T-helper 1 cell treated with Interleukin-12 subunit alpha and Interleukin-12 subunit beta and Interleukin-4 antibody, amounts not matched to agents 30 ng/mL and 1 ng/mL, for 36 hours (primary cell): ENCODE measurements at regions not wholly inside any gene's neighbourhood (a gene's known extent, or its start where the extent isn't known, plus 50 kb on each side); places are given as distances from the start of the nearest gene placed in this dataset.

Source experiments
- intact Hi-C: fragments of 100-400 bp; cut with micrococcal nuclease; formaldehyde crosslinking; loops from one replicate; pipeline ENCODE4 v1.15.1; 2024

- intact Hi-C loops, result no loop called here
These were observed 74.4 kb upstream of the SCN7A start for GRCh38 chr2:166568409-166568808.

- intact Hi-C loops, result no loop called here
These were observed 71.5 kb upstream of the SCN7A start for GRCh38 chr2:166565501-166565900.

GRCh38 chr2:166563894-166564293, 69.8 kb upstream of the SCN7A start:
- intact Hi-C loops, result no loop called here

GRCh38 chr2:166560022-166560421, 66.0 kb upstream of the SCN7A start:
- intact Hi-C loops, result no loop called here

- intact Hi-C loops, result no loop called here
These were observed 56.9 kb upstream of the SCN7A start for GRCh38 chr2:166550923-166551322.

GRCh38 chr2:166545473-166545872, 51.4 kb upstream of the SCN7A start:
- intact Hi-C loops, result no loop called here
